ENCODE measurements at regions not wholly inside any gene's neighbourhood (a gene's known extent, or its start where the extent isn't known, plus 50 kb on each side); places are given as distances from the start of the nearest gene placed in this dataset.
"Not testable (repeated sequence)": the region's sequence is repeated elsewhere in the genome, so short reads cannot be mapped to it uniquely, and the experiment has no call there.

DNA sequence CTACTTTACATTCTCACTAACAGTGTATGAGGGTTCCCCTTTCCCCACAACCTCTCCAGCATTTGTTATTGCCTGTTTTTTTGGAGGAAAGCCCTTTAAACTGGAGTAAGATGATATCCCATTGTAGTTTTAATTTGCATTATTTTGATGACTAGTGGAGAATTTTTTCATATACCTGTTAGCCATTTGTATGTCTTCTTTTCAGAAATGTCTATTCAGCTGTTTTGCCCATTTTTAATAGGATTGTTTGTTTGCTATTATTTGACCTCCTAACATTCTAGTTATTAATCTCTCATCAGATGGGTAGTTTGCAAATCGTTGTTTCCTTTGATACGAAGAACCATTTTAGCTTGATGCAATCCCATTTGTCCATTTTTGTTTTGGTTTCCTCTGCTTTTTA is 165.0 kb downstream of the GLUL start:
- DNase-seq = no peak

DNA sequence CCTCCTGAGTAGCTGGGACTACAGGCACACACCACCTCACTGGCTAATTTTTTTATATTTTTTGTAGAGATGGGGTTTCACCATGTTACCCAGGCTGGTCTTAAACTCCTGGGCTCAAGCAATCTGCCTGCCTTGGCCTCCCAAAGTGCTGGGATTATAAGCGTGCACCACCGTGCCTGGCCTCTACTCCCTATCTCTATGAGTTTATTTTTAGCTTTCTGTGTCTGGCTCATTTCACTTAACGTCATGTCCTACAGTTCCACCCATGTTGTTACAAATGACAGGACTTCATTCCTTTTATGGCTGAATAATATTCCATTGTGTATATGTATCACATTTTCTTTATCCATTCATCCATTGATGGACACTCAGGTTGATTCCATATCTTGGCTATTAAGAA is 164.2 kb upstream of the ZNF648 start:
- DNase-seq = not testable (repeated sequence)

DNA sequence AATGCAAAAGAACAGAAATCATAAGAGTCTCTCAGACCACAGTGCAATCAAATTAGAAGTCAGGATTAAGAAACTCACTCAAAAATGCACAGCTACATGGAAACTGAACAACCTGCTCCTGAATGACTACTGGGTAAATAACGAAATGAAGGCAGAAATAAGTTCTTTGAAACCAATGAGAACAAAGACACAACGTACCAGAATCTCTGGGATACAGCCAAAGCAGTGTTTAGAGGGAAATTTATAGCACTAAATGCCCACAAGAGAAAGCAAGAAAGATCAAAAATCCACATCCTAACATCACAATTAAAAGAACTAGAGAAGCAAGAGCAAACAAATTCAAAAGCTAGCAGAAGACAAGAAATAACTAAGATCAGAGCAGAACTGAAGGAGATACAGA is 160.5 kb upstream of the ZNF648 start:
- DNase-seq = not testable (repeated sequence)

DNA sequence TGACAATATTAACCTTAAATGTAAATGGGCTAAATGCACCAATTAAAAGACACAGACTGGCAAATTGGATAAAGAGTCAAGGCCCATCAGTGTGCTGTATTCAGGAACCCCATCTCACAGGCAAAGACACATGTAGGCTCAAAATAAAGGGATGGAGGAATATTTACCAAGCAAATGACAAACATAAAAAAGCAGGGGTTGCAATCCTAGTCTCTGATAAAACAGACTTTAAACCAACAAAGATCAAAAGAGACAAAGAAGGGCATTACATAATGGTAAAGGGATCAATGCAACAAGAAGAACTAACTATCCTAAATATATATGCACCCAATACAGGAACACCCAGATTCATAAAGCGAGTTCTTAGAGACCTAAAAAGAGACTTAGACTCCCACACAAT is 159.9 kb upstream of the ZNF648 start:
- DNase-seq = not testable (repeated sequence)

DNA sequence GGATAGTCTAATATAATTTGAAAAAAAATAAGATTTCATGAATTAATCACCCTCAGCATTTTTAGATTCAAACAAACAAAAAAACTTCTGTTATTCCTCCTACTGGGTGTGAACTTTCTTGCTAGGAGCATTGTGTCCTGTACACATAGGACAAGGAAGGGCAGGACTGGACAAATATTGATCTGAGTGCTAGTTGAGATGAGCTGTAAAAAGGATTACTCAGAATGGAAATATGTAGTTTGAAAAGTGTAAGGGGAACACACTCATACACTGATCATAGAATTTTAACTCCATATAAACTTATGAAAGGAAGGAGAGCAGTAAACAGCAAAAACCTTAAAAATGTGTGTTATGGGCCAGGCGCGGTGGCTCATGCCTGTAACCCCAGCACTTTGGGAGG is 156.5 kb upstream of the ZNF648 start:
- no peak for DNase-seq

DNA sequence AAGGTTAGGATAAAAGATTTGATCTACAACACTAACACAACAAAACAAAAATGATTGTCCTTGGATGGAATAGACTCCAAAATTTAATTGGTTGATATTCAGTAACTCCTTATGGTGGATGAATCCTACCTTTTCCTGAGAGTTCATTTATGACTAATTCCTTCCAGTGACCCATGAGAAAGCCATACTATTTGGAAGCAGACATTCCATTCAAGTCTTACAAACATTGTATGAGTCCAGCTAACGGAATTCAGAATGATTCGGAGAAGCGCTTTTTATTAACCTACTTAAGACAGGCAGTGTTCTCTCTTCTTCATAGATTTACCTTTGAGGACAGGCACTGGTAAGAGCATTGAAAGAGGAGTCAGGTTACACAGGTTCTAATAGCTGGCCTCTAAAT is 155.6 kb upstream of the ZNF648 start:
- no peak for DNase-seq

DNA sequence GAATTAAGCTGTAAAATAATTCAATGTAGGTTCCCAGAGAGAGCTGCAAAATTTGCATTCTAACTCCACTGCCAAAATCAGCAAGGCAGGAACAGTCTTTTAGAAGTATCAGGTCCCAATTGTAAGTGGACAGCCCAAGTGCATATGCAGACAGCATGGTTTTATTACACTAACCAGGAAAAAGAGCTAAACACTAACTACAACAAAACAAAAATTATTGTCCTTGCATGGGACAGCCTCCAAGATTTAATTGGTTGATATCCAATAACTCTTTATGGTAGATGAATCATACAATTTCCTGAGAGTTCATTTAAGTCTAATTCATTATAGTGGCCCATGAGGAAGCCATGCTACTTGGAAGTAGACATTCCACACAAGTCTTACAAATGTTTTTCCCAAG is 154.3 kb upstream of the ZNF648 start:
- no peak for DNase-seq

DNA sequence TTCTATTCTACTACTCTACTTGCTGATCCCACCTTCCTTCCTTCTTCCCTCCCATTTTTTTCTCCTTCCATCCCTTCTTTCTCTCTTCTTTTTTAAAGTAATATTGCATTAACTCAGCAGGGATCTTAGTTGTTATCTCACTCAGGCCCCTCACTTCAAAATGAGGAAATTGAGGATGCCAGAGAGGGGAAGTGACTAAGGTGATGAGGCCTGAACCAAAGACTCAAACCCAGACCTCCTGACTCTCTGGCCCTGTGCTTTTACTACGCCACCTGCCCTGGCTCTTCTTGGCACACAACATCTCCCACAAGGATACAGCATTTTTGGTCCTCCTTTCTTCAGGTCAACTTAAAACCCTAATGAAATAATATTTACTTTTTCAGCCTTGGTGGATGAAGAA is 151.7 kb upstream of the ZNF648 start:
- no peak for DNase-seq

DNA sequence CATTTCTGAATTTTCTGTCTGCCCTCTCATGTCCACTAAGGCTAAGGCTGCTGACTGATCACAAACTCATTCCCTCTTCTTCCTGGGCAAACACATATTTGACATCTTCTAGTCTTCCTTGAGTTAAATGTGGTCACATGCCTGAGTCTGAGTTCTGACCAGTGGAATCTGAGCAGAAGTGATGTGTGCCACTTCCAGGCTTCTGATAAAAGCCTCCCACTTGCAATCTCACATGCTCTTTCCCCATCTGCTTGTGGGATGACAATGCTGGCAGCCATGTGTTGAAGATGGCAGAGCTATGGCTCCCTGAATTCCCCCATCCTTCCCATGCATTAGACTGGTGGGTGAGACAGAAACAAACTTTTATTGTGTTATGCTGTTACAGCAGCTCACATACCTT is 149.9 kb upstream of the ZNF648 start:
- DNase-seq = no peak

DNA sequence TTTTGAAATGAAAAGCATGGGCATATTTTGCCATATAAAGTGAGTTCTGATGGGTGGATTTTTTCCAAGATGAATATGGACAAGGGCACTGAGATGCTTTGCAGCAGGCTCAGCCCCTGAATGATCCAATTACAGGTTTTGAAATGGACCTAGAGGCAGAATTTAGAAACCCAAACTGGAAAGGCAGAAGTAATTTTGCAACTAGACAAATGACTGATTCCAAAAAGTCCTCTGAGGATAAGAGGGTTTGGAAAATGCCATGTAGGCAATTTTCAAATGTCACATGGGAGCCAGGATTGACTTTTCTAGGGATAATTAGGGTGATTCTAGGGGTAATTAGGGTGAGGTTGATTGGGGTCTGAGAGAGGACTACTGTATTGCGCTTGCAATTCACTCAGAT is 148.9 kb upstream of the ZNF648 start:
- no peak for DNase-seq

DNA sequence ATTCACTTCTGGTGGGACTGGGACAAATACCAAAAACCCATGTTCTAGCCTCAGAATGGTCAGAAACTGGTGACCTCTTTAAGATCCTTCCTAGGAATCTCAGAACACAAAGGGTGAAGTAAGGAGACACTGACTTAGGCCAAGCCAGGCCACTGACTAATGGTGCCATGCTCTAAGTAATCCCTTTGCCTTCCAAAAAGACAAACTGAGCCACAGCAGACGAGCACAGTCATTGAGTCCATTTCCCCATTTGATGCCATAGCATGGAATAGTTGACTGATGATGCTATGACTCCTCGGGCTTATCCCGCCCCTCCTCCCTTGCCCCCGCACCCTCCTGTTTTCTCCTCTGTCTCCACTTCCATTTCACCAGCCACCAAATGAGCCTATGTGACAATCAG is 145.8 kb upstream of the ZNF648 start:
- DNase-seq = no peak

DNA sequence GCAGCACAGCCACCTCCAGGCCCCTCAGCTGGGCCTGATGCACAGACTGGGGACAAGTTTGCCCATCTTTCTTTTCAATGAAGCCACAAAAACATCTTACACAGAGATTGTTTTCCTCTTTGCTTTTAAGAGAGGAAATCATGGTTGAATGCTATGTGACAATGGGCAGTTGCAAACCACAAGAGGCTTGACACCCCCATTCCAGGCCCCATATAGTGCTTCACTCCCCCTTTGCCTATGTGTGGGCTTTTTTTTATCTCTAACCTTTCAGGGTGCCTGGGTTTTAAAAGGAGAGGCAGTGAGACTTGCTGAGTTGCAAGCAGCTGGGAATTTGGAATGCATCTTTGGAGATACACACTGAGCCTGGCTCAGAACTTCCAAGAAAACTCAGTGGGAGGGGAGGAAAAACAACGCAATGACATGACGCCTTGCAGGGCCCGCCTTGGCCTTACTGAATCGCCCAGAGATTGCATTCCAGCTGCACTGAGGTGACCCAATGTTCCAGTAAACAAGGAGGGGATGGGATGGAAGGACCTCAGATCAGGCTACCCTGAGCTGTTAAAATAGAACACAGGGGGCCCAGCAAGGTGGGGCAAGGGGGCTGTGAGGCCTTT is 145.2 kb upstream of the ZNF648 start:
- no peak for DNase-seq

DNA sequence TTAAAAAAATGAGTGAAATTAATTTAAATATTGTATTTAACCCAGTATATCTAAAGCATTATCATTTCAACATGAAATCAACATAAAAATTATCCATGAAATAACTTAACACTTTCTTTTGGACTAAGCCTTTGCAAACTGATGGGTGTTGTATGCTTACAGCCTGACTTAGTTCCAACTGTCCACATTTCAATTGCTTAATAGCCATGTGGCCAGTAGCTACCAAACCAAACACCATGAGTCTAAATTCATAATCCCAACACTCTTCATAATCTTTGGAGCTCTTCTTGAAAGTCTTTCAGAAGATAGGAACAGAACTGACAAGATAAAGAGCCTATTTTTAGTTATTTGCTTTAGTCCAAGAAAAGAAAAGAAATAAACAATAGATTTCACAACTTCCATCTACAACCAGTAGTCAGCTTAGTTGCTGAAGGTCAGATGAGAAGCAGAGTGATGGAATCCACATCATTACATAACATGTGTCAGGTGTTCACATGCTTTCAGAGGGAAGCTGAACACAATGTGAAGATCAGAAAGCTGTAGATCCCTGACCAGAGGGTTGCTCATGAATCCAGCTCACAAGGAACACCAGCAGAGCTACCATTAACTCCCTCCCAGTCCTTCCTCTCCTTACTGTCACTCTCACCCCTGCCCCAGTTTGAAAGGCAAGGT is 144.0 kb upstream of the ZNF648 start:
- no peak for DNase-seq

DNA sequence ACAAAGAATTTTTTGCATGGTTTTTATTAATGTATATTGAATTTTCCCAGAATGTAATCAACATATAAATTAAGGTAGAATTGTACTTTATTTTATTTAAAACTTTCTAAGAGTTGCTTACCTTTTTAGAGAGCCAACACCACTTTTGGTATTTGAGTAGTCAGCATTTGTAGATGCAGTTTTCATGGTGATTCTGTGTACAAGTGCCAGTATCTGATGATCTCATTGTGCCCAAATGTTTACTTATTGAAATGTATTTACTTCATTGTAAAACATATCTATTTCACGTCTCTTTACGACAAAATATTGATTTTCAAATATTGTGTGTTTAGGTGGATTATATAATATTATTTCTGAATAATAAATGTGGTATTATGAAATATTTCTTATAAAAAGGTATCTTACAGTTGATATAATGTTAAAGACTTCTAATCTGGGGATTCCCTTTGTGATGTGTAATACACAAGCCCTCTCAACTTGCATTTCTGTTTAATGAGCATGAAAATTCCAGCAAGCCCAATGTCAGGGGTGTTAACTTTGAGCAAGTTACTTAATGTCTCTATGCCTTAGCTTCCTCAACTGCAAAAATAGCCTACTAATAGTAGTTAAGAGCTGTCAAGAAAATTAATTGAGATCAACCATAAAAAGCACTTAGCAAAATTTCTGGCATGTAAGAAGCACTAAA is 141.8 kb upstream of the ZNF648 start:
- DNase-seq = no peak

DNA sequence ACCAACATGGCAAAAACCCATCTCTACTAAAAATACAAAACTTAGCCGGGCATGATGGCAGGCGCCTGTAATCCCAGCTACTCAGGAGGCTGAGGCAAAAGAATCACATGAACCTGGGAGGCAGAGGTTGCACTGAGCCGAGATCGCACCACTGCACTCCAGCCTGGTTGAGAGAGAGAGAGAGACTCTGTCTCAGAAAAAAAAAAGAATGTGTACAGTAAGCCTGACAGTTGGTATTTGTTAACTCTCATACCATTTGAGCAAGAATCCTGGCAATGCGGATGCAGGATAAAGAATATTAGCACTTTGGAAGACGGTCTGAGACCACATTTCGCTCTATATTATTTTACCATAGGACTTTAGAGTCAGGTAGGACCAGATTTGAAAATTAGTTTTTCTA is 140.0 kb upstream of the ZNF648 start:
- not testable (repeated sequence) for DNase-seq

DNA sequence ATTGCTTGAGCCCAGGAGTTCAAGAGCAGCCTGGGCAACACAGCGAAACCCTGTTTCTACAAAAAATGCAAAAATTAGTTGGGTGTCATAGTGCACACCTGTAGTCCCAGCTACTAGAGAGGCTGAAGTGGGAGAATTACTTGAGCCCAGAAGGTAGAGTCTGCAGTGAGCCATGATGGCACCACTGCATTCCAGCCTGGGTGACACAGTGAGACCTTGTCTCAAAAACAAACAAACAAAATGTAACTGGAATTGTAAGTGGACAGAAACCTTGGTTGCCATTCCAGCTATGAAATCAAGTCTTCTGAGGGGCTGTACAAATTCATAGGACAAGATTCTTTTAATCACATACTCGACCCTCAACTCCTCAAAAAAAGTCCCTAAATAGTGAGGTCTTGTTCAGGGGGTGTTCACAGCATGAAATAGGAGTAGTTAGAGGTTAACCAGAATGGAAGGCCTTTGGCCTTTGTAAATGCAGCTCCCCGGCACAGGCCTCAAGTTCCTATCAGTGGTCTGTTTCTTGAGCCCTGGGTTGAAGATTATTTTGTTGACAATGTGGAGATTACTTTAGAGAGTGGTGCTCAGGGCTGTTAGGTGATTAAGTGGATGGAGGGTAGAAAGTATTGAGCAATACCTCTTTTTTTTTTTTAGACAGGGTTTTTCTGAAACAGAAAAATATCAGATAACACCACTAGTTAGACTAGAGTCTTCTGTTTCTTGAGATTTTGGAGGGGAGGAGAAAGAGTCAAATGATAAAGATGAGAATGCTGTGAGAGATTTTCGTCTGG is 138.7 kb upstream of the ZNF648 start:
- no peak for DNase-seq

DNA sequence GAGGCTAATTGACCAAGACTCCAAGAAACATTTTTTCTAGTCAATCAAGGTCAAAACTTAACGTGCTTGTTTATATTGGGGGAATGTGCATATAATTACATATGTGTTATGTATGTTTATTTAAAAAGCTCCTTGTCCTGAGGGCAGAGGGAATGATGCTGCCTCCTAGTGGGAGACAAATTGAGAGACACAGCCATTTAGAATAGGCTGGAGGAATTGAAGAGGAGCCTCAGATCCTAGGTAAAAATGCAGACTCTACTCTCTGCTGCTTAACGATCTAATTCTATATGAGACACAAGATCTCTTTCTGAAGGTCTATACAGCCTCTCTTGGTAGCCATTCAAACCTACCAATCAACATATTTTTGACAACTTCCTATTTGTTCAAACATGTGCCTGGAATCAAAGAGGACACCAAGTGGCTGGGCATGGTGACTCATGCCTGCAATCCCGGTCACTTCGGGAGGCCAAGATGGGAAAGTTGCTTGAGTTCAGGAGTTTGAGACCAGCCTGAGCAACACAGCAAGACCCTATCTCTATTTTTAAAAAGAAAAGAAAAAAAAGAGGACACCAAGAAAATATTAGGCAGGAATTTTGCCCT is 136.6 kb upstream of the ZNF648 start:
- DNase-seq = no peak

DNA sequence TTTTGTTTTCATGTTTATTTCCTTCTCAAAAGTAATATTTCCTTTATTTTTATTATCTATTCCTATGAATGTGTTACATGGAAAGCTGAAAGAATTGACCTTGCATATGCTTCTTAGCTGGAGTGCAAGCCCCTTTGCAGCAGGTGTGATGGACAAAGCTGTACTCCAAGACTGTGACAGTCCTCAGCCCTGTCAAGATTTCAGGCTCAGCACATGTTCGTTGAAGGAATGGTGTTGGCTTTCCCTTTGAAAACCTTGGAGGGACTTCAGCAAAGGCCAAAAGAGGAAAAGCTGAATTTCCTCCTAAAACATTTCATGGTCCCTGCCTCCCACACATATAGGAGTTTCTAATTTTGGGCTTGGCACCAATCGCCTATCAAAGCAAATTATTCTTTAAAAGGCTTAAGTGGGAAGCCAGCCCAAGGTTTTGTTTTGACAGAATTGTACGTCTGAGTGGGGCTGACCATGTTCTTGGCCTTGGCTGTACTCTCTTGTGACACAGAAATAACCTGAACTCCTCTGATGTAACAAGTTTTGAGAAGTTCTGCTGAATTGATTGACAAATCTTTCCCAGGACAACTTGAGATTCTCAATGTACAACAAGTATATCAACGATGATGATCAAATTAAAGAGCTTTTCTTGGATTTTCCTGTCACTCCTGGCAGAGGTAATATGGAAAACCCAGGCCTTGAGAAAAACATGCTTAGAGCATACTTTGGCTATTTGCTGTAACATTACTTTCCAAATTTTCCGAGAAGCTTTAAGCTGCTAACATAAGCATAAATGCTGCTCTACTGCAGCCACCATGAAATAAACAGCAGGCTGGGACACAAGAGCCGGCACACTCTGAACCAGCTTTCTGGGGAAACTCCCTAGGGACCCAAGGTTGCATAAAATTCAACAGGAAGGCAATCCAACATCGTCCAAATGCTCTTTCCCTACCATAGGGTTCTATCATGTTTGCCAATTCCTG is 135.7 kb upstream of the ZNF648 start:
- no peak for DNase-seq

DNA sequence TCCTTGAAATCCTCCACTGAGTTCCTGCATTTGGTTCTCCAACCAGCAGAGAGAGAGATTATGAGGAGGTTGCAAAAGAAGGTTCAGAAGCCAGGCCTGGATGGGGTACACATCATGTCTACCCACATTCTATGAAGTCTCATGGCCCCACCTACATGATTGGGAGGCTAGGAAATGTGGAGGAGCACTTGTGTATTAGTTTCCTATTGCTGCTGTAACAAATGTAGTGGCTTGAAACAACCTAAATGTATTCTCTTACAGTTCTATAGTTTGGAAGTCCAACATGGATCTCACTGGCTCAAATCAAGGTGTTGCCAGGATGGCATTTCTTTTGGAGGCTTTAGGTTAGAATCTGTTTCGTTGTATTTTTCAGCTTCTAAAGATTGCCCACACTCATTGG is 134.2 kb upstream of the ZNF648 start:
- DNase-seq = no peak

DNA sequence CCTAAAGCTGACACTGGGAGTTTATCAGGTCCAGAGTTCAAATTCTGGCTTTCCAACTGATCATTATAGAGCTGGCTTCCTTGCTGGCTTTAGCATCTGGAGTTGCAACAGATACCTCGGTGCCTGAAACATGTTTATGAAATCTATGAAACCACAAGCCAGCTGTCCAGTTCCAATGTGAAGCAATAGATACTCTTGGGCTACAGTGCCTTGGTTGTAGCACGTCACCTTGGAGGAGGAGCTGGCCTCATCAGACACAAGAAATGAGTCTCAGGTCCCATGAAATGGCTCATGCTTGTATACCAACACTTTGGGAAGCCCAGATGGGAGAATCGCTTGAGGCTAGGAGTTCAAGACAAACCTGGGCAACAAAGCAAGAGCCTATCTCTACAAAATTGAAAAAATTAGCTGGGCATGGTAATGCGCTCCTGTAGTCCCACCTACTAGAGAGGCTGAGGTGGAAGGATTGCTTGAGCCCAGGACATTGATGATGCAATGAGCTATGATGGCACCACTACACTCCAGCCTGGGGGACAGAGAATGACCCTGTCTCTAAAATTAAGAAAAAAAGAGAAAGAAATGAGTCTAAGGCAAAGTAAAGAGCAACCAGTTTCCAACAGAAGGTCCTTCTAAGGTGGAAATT is 132.5 kb upstream of the ZNF648 start:
- DNase-seq = peak; percentile 61

DNA sequence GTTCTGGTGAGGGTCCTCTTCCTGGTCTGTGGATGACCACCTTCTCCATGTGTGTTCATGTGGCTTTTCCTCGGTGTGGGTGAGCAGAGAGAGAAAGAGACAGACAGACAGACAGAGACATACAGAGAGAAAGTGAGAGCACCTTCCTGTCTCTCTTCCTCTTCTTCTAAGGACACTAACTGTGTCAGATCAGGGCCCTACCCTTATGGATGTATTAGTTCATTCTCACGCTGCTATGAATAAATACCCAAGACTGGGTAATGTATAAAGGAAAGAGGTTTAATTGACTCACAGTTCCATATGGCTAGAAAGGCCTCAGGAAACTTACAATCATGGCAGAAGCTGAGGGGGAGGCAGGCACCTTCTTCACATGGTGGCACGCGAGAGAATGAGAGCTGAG is 131.5 kb upstream of the ZNF648 start:
- DNase-seq = no peak

DNA sequence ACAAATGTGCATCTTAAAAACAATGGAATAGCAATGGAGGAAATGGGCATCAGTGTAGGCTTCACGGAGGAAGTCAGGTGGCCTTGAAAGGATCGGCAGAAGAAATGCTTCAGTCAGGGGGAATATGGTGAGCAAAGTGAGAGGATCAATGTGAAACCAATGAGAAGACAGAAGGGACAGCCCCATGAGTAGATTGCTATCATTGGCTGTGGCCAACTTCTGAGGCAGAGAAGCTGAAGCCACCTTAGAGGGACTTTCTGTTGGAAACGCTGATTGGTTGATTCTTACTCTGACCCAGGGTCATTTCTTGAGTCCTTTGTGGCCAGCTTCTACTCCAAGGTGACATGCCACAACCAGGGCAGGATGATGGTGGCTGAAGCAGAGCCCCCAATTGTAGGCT is 130.7 kb upstream of the ZNF648 start:
- no peak for DNase-seq

Data from CD4-positive, alpha-beta T cell treated with Interferon gamma for 1 hour (primary cell).